Sigmoid colon (tissue), 4 donors: ENCODE measurements at regions not wholly inside any gene's neighbourhood (a gene's known extent, or its start where the extent isn't known, plus 50 kb on each side); places are given as distances from the start of the nearest gene placed in this dataset.

ENCODE experiments used
- EP300 ChIP-seq, 4 donors: sonication (generic); formaldehyde crosslinking; IDR thresholded peaks; one replicate each; pipeline ENCODE4 v1.6.1; 2017; ENCODE audit warnings: antibody characterized with exemption in 4 of 4
- TF ChIP-seq, protein P1 (sequence below), 4 experiments: fragments of 450-650 bp in 3 of 4; fragments of 200-600 bp in 1 of 4; IDR thresholded peaks; one replicate each; pipeline ENCODE4 v1.5.1; 2016 to 2019; ENCODE audit warnings: antibody characterized with exemption in 4 of 4, mild to moderate bottlenecking in 3 of 4, moderate library complexity in 2 of 4

DNA sequence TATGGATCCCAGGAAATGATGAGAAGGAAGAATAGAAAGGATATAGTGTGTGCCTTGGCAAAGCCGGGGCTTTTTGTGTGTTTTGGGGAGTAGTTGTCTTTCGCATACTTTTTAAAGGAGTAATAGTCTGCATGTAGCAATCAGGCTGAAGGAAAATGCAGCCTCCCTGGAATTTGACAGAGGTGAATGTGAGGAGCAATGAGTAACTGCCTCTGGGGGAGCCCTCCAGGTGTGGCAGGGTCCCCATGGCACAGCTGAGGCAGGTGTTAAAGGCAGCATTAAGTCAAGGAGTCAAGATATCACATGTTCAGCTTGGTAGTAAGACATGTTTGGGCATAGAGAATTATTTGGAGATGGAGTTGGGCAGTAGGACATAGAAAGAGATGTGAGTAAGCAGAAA lies 203.1 kb downstream of the C6orf118 start:
- TF ChIP-seq, protein P1, sequence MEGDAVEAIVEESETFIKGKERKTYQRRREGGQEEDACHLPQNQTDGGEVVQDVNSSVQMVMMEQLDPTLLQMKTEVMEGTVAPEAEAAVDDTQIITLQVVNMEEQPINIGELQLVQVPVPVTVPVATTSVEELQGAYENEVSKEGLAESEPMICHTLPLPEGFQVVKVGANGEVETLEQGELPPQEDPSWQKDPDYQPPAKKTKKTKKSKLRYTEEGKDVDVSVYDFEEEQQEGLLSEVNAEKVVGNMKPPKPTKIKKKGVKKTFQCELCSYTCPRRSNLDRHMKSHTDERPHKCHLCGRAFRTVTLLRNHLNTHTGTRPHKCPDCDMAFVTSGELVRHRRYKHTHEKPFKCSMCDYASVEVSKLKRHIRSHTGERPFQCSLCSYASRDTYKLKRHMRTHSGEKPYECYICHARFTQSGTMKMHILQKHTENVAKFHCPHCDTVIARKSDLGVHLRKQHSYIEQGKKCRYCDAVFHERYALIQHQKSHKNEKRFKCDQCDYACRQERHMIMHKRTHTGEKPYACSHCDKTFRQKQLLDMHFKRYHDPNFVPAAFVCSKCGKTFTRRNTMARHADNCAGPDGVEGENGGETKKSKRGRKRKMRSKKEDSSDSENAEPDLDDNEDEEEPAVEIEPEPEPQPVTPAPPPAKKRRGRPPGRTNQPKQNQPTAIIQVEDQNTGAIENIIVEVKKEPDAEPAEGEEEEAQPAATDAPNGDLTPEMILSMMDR (IDR thresholded peaks at IDR 0.05): no peak
- no peak for TF ChIP-seq EP300 (IDR thresholded peaks at IDR 0.05)
